ENCODE measurements at regions not wholly inside any gene's neighbourhood (a gene's known extent, or its start where the extent isn't known, plus 50 kb on each side); places are given as distances from the start of the nearest gene placed in this dataset.

DNA sequence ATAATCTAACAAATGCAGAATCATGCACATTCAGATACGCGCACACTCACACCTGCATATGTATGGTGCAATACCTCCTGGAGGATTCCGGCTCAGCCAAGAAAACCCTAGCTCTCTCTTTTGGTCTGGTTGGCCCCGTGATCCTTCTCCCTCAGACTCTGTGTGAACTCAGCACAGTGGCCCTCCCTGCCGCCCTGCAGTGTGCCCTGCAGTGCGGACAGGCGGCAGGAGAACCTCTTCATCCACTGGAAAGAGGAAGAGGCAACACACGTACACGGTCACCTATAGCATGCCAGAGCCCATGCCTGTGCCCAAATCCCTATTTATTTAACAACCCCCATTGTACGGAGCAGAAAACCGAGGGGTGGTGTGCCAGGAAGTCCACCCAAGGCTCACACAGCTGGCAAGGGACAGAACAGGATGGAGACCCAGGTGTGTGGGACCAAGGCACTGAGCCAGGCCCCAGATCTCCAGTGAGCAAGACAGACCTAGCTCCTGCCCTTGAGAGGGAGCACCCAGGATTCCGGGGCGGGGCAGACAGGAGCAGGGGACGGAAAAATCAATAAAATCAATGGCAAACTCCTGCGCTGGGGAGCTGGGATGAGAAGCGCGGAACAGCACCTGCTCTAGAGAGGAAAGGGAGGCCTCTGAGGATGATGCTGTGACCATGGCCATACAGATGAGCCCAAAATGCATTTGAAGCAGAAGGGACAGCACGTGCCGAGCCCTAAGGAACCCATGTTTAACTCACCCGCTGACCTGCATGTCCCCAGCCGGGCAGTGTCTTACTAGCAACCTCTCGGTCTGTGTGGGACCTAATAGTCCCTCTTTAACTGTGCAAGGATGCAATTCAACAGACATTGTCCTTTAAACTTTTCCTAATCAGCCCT is 54.7 kb upstream of the CIBAR2 start (continued):
- no peak for TF ChIP-seq ZNF83 (CRISPR knock-in tag; IDR thresholded peaks at IDR 0.05; ENCODE audit: borderline replicate concordance)
- peak in 1 of 2 experiments; percentile 55; a peak in 1 of 4 replicates for TF ChIP-seq KLF16 (CRISPR knock-in tag; IDR thresholded peaks at IDR 0.05)
- no peak for TF ChIP-seq ZNF264 (CRISPR knock-in tag; IDR thresholded peaks at IDR 0.05)
- TF ChIP-seq ZNF775 (CRISPR knock-in tag; IDR thresholded peaks at IDR 0.05; ENCODE audit: borderline replicate concordance) = 0 out of 2 replicates have a peak, but pooled peaks have one; percentile 45
- TF ChIP-seq, protein P1, sequence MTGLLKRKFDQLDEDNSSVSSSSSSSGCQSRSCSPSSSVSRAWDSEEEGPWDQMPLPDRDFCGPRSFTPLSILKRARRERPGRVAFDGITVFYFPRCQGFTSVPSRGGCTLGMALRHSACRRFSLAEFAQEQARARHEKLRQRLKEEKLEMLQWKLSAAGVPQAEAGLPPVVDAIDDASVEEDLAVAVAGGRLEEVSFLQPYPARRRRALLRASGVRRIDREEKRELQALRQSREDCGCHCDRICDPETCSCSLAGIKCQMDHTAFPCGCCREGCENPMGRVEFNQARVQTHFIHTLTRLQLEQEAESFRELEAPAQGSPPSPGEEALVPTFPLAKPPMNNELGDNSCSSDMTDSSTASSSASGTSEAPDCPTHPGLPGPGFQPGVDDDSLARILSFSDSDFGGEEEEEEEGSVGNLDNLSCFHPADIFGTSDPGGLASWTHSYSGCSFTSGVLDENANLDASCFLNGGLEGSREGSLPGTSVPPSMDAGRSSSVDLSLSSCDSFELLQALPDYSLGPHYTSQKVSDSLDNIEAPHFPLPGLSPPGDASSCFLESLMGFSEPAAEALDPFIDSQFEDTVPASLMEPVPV (CRISPR knock-in tag; IDR thresholded peaks at IDR 0.05) = peak; percentile 94
- TF ChIP-seq KDM4B (CRISPR knock-in tag; IDR thresholded peaks at IDR 0.05) = peak; percentile 46; the same call in 1 of the 2 replicates
- TF ChIP-seq, protein P2, sequence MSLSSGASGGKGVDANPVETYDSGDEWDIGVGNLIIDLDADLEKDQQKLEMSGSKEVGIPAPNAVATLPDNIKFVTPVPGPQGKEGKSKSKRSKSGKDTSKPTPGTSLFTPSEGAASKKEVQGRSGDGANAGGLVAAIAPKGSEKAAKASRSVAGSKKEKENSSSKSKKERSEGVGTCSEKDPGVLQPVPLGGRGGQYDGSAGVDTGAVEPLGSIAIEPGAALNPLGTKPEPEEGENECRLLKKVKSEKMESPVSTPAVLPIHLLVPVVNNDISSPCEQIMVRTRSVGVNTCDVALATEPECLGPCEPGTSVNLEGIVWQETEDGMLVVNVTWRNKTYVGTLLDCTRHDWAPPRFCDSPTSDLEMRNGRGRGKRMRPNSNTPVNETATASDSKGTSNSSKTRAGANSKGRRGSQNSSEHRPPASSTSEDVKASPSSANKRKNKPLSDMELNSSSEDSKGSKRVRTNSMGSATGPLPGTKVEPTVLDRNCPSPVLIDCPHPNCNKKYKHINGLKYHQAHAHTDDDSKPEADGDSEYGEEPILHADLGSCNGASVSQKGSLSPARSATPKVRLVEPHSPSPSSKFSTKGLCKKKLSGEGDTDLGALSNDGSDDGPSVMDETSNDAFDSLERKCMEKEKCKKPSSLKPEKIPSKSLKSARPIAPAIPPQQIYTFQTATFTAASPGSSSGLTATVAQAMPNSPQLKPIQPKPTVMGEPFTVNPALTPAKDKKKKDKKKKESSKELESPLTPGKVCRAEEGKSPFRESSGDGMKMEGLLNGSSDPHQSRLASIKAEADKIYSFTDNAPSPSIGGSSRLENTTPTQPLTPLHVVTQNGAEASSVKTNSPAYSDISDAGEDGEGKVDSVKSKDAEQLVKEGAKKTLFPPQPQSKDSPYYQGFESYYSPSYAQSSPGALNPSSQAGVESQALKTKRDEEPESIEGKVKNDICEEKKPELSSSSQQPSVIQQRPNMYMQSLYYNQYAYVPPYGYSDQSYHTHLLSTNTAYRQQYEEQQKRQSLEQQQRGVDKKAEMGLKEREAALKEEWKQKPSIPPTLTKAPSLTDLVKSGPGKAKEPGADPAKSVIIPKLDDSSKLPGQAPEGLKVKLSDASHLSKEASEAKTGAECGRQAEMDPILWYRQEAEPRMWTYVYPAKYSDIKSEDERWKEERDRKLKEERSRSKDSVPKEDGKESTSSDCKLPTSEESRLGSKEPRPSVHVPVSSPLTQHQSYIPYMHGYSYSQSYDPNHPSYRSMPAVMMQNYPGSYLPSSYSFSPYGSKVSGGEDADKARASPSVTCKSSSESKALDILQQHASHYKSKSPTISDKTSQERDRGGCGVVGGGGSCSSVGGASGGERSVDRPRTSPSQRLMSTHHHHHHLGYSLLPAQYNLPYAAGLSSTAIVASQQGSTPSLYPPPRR (CRISPR knock-in tag; IDR thresholded peaks at IDR 0.05; ENCODE audit: borderline replicate concordance) = peak; percentile 72; the same call in 1 of the 2 replicates
- TF ChIP-seq ZNF224 (CRISPR knock-in tag; IDR thresholded peaks at IDR 0.05) = peak; percentile 65; the same call in 1 of the 2 replicates
- TF ChIP-seq, protein P3, sequence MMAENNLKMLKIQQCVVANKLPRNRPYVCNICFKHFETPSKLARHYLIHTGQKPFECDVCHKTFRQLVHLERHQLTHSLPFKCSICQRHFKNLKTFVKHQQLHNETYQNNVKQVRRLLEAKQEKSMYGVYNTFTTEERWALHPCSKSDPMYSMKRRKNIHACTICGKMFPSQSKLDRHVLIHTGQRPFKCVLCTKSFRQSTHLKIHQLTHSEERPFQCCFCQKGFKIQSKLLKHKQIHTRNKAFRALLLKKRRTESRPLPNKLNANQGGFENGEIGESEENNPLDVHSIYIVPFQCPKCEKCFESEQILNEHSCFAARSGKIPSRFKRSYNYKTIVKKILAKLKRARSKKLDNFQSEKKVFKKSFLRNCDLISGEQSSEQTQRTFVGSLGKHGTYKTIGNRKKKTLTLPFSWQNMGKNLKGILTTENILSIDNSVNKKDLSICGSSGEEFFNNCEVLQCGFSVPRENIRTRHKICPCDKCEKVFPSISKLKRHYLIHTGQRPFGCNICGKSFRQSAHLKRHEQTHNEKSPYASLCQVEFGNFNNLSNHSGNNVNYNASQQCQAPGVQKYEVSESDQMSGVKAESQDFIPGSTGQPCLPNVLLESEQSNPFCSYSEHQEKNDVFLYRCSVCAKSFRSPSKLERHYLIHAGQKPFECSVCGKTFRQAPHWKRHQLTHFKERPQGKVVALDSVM (CRISPR knock-in tag; IDR thresholded peaks at IDR 0.05) = peak; percentile 25; the same call in 1 of the 2 replicates
- TF ChIP-seq ETV5 (CRISPR knock-in tag; IDR thresholded peaks at IDR 0.05; ENCODE audit: borderline replicate concordance) = peak; percentile 95
- TF ChIP-seq REPIN1 (CRISPR knock-in tag; IDR thresholded peaks at IDR 0.05; ENCODE audit: borderline replicate concordance, low read depth) = peak; percentile 95
- TF ChIP-seq FIP1L1 (IDR thresholded peaks at IDR 0.05; ENCODE audit: borderline replicate concordance, insufficient read depth, low read depth, low read length) = no peak
- 0 out of 2 replicates have a peak, but pooled peaks have one; percentile 26 for TF ChIP-seq GZF1 (CRISPR knock-in tag; IDR thresholded peaks at IDR 0.05)
- TF ChIP-seq ZNF75D (CRISPR knock-in tag; IDR thresholded peaks at IDR 0.05; ENCODE audit: borderline replicate concordance) = no peak
- TF ChIP-seq, protein P4, sequence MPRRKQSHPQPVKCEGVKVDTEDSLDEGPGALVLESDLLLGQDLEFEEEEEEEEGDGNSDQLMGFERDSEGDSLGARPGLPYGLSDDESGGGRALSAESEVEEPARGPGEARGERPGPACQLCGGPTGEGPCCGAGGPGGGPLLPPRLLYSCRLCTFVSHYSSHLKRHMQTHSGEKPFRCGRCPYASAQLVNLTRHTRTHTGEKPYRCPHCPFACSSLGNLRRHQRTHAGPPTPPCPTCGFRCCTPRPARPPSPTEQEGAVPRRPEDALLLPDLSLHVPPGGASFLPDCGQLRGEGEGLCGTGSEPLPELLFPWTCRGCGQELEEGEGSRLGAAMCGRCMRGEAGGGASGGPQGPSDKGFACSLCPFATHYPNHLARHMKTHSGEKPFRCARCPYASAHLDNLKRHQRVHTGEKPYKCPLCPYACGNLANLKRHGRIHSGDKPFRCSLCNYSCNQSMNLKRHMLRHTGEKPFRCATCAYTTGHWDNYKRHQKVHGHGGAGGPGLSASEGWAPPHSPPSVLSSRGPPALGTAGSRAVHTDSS (CRISPR knock-in tag; conservative IDR thresholded peaks at IDR 0.05) = no peak
- peak; percentile 43; the same call in 1 of the 2 replicates for TF ChIP-seq TCF7 (IDR thresholded peaks at IDR 0.05; ENCODE audit: low read depth)
- TF ChIP-seq THYN1 (CRISPR knock-in tag; IDR thresholded peaks at IDR 0.05; ENCODE audit: borderline replicate concordance, low read depth) = 0 out of 2 replicates have a peak, but pooled peaks have one; percentile 61
